GM12878 (cell line): ENCODE measurements at regions not wholly inside any gene's neighbourhood (a gene's known extent, or its start where the extent isn't known, plus 50 kb on each side); places are given as distances from the start of the nearest gene placed in this dataset.

ENCODE experiments used
- ATAC-seq: fragments of 200-7000 bp; cut with Tn5 transposase; 3 replicates; pipeline ENCODE4 v1.9.1; 2020; ENCODE audit warnings: mild to moderate bottlenecking, moderate library complexity
- BruUV-seq: library from RNA; stranded (reverse); fragments of 400-500 nt; replicated peaks from 2 replicates; lab custom pipeline; 2021; lab: Mats Ljungman, UMichigan
- CTCF ChIA-PET: fragments of 300-600 bp; sonication (Branson Sonifier 250); formaldehyde crosslinking; extraction: SDS; loops from one replicate; lab custom pipeline; 2021; ENCODE audit warnings: inconsistent platforms; lab: Yijun Ruan, JAX
- POLR2A ChIA-PET: fragments of 350-600 bp; formaldehyde crosslinking; extraction: SDS; loops from one replicate; lab custom pipeline; 2021; ENCODE audit warnings: inconsistent platforms; lab: Charles Lee
- RAD21 ChIA-PET: fragments of 300-600 bp; sonication (Branson Sonifier 250); formaldehyde crosslinking; loops from one replicate; lab custom pipeline; 2023; ENCODE audit warnings: antibody characterized with exemption; ENCODE audit not compliant: unreplicated experiment; lab: Charles Lee
- SMC1A ChIA-PET: fragments of 300-600 bp; sonication (Branson Sonifier 250); formaldehyde crosslinking; loops from one replicate; lab custom pipeline; 2023; ENCODE audit not compliant: unreplicated experiment, uncharacterized antibody; lab: Charles Lee
- DNase-seq: peaks from one replicate; pipeline ENCODE4 v3.0.0-alpha.2; 2011; ENCODE audit warnings: low read depth, low spot score
- FAIRE-seq: peaks from 3 replicates; lab custom pipeline; 2011; peaks lifted over from hg19 to GRCh38; lab: Jason Lieb, UNC
- H2AFZ ChIP-seq: 2 replicates; pipeline ENCODE4 v1.6.0; 2011; ENCODE audit warnings: low read depth, low read length, control low read depth; ENCODE audit not compliant: control insufficient read depth
- H3K27ac ChIP-seq: 2 replicates; pipeline ENCODE4 v1.5.1; 2011; ENCODE audit warnings: control low read depth; ENCODE audit not compliant: control insufficient read depth, insufficient read depth
- H3K27me3 ChIP-seq, 2 experiments: replicated peaks in 1 of 2; 2 replicates each; pipeline versions ENCODE4 v1.6.0 to v1.6.1; 2011; ENCODE audit warnings: low read length in 1 of 2; ENCODE audit not compliant: control insufficient read depth in 2 of 2, insufficient read depth in 2 of 2
- H3K36me3 ChIP-seq, 2 experiments: 2 replicates each; pipeline ENCODE4 v1.5.1; 2011; ENCODE audit warnings: low read length in 1 of 2; ENCODE audit not compliant: control insufficient read depth in 2 of 2, insufficient read depth in 2 of 2
- H3K4me1 ChIP-seq: 2 replicates; pipeline ENCODE4 v1.6.1; 2011; ENCODE audit warnings: mild to moderate bottlenecking, low read length, moderate library complexity, mixed read lengths; ENCODE audit not compliant: control insufficient read depth, insufficient read depth
- H3K4me2 ChIP-seq: 2 replicates; pipeline ENCODE4 v1.6.0; 2011; ENCODE audit warnings: control low read depth; ENCODE audit not compliant: control insufficient read depth, insufficient read depth
- H3K4me3 ChIP-seq: fragments of 200-600 bp; sonication (generic); 2 replicates; pipeline ENCODE4 v1.5.1; 2016
- H3K79me2 ChIP-seq: 2 replicates; pipeline ENCODE4 v1.6.0; 2011; ENCODE audit warnings: low read length; ENCODE audit not compliant: control insufficient read depth, insufficient read depth
- H3K9ac ChIP-seq: 2 replicates; pipeline ENCODE4 v1.8.0; 2011; ENCODE audit warnings: low read length, control low read depth, mixed read lengths; ENCODE audit not compliant: control insufficient read depth, insufficient read depth
- H3K9me3 ChIP-seq: replicated peaks from 3 replicates; pipeline ENCODE4 v1.5.1; 2011; ENCODE audit warnings: mild to moderate bottlenecking, low read length; ENCODE audit not compliant: control insufficient read depth, insufficient read depth
- H4K20me1 ChIP-seq: 2 replicates; pipeline ENCODE4 v1.6.0; 2011; ENCODE audit not compliant: control insufficient read depth, insufficient read depth
- CHD2 ChIP-seq: IDR thresholded peaks from 2 replicates; pipeline ENCODE4 v1.6.1; 2011; ENCODE audit warnings: low read depth, low read length, improper control_type of control experiment, borderline replicate concordance
- CREB1 ChIP-seq: IDR thresholded peaks from 2 replicates; pipeline ENCODE4 v1.6.1; 2012; ENCODE audit warnings: low read depth, mild to moderate bottlenecking, inconsistent platforms
- RELB ChIP-seq: fragments of 450-650 bp; IDR thresholded peaks from 2 replicates; pipeline ENCODE4 v1.6.1; 2017; ENCODE audit warnings: low read depth, mild to moderate bottlenecking, moderate library complexity
- SPI1 ChIP-seq: IDR thresholded peaks from 2 replicates; pipeline ENCODE4 v1.6.1; 2011; ENCODE audit warnings: low read depth, mild to moderate bottlenecking, low read length, moderate library complexity, borderline replicate concordance; ENCODE audit not compliant: insufficient read depth
- TCF12 ChIP-seq: IDR thresholded peaks from 2 replicates; pipeline ENCODE4 v1.6.1; 2011; ENCODE audit warnings: low read depth, mild to moderate bottlenecking, low read length
- ZBED1 ChIP-seq: IDR thresholded peaks from 2 replicates; pipeline ENCODE4 v1.6.1; 2016; ENCODE audit warnings: borderline replicate concordance
- WGBS: methylation state at CpG from one replicate; pipeline ENCODE4 v1.1.6; 2016; ENCODE audit warnings: low lambda C conversion rate; ENCODE audit not compliant: insufficient replicate concordance, insufficient coverage; ENCODE audit errors: missing lambda C conversion rate; 5-methylcytosine and 5-hydroxymethylcytosine counted together
- in situ Hi-C: fragments of 300-500 bp; cut with MboI; formaldehyde crosslinking; loops from 9 replicates; pipeline ENCODE4 v1.14.3; 2018; ENCODE audit warnings: mixed read lengths
- intact Hi-C: fragments of 100-400 bp; cut with micrococcal nuclease; formaldehyde crosslinking; loops from one replicate; pipeline ENCODE4 v1.14.2; 2022; ENCODE audit not compliant: unreplicated experiment

GRCh38 chr3:192026661-192027060, 565.7 kb downstream of the PYDC2 start:
- no peak for FAIRE-seq
- ChIA-PET CTCF (interaction anchor here (0.7 kb wide), 1 partner anchor 426 kb away, joined by 3 read pairs; no protein-coding TSS in a partner anchor), RAD21 (interaction anchor here (0.6 kb wide), 1 partner anchor 418 kb away, joined by 4 read pairs; no protein-coding TSS in a partner anchor), SMC1A (interaction anchor here (1.2 to 1.6 kb wide), 2 partner anchors 10 to 12 kb away, joined by 5 to 6 read pairs; no protein-coding TSS in a partner anchor), POLR2A (no interaction called here)
- intact Hi-C loops (no loop called here), in situ Hi-C loops (no loop called here)
- no TSS peak for BruUV-seq
- no peak for TF ChIP-seq TCF12
- TF ChIP-seq SPI1: no peak
- no peak for TF ChIP-seq CREB1
- TF ChIP-seq CHD2: no peak
- WGBS: 47% methylated on average over 2 of the region's 2 CpGs
- H4K20me1 ChIP-seq: no peaks in the 10 kb centered on the region
- no peaks in the 10 kb centered on the region for H3K27me3 ChIP-seq
- no peaks in the 10 kb centered on the region for H3K4me1 ChIP-seq
- no peaks in the 10 kb centered on the region for H3K9me3 ChIP-seq
- no peak for ATAC-seq
- H3K4me3 ChIP-seq: no peak overlapping the region
- H3K36me3 ChIP-seq: no peaks in the 10 kb centered on the region
- no peak overlapping the region for H3K9ac ChIP-seq
- no peaks in the 10 kb centered on the region for H3K79me2 ChIP-seq
- H3K4me2 ChIP-seq: no peak overlapping the region
- no peak for DNase-seq
- no peak overlapping the region for H2AFZ ChIP-seq
- no peak overlapping the region for H3K27ac ChIP-seq

DNA sequence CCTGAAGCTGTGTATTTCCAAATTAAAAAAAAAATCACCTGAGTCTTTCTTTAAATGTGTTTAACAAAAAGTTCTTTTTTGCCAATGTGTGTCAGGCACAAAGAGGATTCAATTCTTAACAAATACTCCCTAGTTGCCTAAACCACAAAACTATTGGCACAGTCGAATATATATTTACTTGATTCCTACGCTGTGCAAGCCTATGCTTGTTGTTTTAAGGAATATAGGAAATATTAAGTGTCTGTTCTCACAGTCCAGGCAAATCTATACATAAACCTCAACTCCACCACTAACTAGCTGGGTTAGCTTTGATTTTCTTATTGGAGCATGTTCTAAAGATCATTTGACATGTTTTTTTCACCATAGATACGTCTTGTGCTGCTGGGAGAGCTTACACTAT, 571.0 kb downstream of the PYDC2 start:
- no peak for ATAC-seq
- TF ChIP-seq RELB (no peak), ZBED1 (no peak)

More for the DNA sequence above, 571.0 kb downstream of the PYDC2 start:
- RAD21 ChIA-PET: no interaction called here
- Histone ChIP-seq H3K4me1 (no peaks in the 10 kb centered on the region), H3K27ac (no peak overlapping the region), H3K9me3 (no peaks in the 10 kb centered on the region), H3K4me3 (no peak overlapping the region), H3K79me2 (no peaks in the 10 kb centered on the region), H3K4me2 (no peak overlapping the region), H2AFZ (no peak overlapping the region), H3K27me3 (no peaks in the 10 kb centered on the region), H3K36me3 (no peaks in the 10 kb centered on the region), H4K20me1 (no peaks in the 10 kb centered on the region), H3K9ac (no peak overlapping the region)
- intact Hi-C loops (no loop called here), in situ Hi-C loops (no loop called here)
- POLR2A ChIA-PET: no interaction called here
- DNase-seq (no peak), FAIRE-seq (no peak)
- WGBS: 63% methylated on average over 3 of the region's 3 CpGs
- CTCF ChIA-PET: no interaction called here
- BruUV-seq: no TSS peak
- SMC1A ChIA-PET: interaction anchor here (0.9 kb wide), 1 partner anchor 10 kb away, joined by 4 read pairs; no protein-coding TSS in a partner anchor
